ENCODE measurements at regions not wholly inside any gene's neighbourhood (a gene's known extent, or its start where the extent isn't known, plus 50 kb on each side); places are given as distances from the start of the nearest gene placed in this dataset.

DNA sequence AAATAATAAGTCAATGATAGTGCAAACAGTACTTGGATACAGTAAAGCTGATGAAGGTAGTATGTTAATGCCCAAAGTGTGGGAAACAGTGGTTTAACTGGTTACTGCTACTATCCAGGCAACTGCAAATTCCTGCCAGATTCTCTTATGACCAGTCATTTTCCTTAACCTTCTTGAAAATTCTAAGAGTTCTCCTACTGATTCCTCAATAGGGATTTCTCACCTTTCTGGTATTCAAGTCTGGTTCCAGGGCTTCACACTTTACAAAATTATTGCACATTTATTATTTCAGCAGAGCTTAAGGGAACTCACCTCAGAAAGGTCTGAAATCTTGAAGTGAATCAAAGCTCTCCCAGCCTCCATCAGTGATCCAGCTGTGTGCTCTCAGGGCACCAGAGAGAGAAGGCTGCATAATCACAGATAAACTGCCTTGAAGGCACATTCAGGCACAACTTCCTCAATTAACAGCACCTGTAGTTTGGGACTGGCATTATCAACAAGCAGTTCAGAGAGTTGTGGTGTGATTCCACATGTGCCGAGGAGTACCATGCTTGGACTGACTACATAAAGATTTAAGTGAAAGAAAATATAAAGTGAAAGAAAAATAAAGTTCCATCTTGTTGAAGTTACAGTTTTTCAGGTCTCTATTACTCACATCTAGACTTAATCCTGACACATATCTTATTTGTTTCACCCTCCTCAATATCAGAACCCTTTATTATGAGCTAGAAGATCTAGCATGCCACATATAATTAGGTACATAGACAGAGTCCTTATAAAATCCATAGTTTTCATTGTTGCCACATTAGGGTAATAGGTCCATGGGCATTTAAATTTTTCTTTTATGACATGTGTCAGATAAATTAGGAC is 59.5 kb upstream of the TIPARP start:
- TF ChIP-seq, protein P1, sequence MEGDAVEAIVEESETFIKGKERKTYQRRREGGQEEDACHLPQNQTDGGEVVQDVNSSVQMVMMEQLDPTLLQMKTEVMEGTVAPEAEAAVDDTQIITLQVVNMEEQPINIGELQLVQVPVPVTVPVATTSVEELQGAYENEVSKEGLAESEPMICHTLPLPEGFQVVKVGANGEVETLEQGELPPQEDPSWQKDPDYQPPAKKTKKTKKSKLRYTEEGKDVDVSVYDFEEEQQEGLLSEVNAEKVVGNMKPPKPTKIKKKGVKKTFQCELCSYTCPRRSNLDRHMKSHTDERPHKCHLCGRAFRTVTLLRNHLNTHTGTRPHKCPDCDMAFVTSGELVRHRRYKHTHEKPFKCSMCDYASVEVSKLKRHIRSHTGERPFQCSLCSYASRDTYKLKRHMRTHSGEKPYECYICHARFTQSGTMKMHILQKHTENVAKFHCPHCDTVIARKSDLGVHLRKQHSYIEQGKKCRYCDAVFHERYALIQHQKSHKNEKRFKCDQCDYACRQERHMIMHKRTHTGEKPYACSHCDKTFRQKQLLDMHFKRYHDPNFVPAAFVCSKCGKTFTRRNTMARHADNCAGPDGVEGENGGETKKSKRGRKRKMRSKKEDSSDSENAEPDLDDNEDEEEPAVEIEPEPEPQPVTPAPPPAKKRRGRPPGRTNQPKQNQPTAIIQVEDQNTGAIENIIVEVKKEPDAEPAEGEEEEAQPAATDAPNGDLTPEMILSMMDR (conservative IDR thresholded peaks at IDR 0.05; ENCODE audit: low read depth in 2 of 2), result no peak
- TF ChIP-seq EZH2phosphoT487 (IDR thresholded peaks at IDR 0.05; ENCODE audit: unreplicated experiment) (no peak), POLR2AphosphoS5 (IDR thresholded peaks at IDR 0.05; ENCODE audit: low read depth) (no peak), EZH2 (IDR thresholded peaks at IDR 0.05; ENCODE audit: low read depth, unreplicated experiment) (no peak), CREB1 (CRISPR knock-in tag; IDR thresholded peaks at IDR 0.05; ENCODE audit: low read depth) (no peak), STAT1 (IDR thresholded peaks at IDR 0.05; ENCODE audit: unreplicated experiment) (no peak), JUNB (IDR thresholded peaks at IDR 0.05; ENCODE audit: unreplicated experiment) (no peak), NANOG (IDR thresholded peaks at IDR 0.05; ENCODE audit: borderline replicate concordance) (no peak), ZNF114 (CRISPR knock-in tag; IDR thresholded peaks at IDR 0.05) (no peak), ZNF331 (CRISPR knock-in tag; IDR thresholded peaks at IDR 0.05; ENCODE audit: low read depth) (no peak)
- TF ChIP-seq, protein P2, sequence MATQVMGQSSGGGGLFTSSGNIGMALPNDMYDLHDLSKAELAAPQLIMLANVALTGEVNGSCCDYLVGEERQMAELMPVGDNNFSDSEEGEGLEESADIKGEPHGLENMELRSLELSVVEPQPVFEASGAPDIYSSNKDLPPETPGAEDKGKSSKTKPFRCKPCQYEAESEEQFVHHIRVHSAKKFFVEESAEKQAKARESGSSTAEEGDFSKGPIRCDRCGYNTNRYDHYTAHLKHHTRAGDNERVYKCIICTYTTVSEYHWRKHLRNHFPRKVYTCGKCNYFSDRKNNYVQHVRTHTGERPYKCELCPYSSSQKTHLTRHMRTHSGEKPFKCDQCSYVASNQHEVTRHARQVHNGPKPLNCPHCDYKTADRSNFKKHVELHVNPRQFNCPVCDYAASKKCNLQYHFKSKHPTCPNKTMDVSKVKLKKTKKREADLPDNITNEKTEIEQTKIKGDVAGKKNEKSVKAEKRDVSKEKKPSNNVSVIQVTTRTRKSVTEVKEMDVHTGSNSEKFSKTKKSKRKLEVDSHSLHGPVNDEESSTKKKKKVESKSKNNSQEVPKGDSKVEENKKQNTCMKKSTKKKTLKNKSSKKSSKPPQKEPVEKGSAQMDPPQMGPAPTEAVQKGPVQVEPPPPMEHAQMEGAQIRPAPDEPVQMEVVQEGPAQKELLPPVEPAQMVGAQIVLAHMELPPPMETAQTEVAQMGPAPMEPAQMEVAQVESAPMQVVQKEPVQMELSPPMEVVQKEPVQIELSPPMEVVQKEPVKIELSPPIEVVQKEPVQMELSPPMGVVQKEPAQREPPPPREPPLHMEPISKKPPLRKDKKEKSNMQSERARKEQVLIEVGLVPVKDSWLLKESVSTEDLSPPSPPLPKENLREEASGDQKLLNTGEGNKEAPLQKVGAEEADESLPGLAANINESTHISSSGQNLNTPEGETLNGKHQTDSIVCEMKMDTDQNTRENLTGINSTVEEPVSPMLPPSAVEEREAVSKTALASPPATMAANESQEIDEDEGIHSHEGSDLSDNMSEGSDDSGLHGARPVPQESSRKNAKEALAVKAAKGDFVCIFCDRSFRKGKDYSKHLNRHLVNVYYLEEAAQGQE (IDR thresholded peaks at IDR 0.05; ENCODE audit: unreplicated experiment), result no peak
- TF ChIP-seq, protein P3, sequence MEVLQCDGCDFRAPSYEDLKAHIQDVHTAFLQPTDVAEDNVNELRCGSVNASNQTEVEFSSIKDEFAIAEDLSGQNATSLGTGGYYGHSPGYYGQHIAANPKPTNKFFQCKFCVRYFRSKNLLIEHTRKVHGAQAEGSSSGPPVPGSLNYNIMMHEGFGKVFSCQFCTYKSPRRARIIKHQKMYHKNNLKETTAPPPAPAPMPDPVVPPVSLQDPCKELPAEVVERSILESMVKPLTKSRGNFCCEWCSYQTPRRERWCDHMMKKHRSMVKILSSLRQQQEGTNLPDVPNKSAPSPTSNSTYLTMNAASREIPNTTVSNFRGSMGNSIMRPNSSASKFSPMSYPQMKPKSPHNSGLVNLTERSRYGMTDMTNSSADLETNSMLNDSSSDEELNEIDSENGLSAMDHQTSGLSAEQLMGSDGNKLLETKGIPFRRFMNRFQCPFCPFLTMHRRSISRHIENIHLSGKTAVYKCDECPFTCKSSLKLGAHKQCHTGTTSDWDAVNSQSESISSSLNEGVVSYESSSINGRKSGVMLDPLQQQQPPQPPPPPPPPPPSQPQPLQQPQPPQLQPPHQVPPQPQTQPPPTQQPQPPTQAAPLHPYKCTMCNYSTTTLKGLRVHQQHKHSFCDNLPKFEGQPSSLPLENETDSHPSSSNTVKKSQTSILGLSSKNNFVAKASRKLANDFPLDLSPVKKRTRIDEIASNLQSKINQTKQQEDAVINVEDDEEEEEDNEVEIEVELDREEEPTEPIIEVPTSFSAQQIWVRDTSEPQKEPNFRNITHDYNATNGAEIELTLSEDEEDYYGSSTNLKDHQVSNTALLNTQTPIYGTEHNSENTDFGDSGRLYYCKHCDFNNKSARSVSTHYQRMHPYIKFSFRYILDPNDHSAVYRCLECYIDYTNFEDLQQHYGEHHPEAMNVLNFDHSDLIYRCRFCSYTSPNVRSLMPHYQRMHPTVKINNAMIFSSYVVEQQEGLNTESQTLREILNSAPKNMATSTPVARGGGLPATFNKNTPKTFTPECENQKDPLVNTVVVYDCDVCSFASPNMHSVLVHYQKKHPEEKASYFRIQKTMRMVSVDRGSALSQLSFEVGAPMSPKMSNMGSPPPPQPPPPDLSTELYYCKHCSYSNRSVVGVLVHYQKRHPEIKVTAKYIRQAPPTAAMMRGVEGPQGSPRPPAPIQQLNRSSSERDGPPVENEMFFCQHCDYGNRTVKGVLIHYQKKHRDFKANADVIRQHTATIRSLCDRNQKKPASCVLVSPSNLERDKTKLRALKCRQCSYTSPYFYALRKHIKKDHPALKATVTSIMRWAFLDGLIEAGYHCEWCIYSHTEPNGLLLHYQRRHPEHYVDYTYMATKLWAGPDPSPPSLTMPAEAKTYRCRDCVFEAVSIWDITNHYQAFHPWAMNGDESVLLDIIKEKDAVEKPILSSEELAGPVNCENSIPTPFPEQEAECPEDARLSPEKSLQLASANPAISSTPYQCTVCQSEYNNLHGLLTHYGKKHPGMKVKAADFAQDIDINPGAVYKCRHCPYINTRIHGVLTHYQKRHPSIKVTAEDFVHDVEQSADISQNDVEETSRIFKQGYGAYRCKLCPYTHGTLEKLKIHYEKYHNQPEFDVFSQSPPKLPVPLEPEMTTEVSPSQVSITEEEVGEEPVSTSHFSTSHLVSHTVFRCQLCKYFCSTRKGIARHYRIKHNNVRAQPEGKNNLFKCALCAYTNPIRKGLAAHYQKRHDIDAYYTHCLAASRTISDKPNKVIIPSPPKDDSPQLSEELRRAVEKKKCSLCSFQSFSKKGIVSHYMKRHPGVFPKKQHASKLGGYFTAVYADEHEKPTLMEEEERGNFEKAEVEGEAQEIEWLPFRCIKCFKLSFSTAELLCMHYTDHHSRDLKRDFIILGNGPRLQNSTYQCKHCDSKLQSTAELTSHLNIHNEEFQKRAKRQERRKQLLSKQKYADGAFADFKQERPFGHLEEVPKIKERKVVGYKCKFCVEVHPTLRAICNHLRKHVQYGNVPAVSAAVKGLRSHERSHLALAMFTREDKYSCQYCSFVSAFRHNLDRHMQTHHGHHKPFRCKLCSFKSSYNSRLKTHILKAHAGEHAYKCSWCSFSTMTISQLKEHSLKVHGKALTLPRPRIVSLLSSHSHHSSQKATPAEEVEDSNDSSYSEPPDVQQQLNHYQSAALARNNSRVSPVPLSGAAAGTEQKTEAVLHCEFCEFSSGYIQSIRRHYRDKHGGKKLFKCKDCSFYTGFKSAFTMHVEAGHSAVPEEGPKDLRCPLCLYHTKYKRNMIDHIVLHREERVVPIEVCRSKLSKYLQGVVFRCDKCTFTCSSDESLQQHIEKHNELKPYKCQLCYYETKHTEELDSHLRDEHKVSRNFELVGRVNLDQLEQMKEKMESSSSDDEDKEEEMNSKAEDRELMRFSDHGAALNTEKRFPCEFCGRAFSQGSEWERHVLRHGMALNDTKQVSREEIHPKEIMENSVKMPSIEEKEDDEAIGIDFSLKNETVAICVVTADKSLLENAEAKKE (CRISPR knock-in tag; IDR thresholded peaks at IDR 0.05), result no peak
- TF ChIP-seq, protein P4, sequence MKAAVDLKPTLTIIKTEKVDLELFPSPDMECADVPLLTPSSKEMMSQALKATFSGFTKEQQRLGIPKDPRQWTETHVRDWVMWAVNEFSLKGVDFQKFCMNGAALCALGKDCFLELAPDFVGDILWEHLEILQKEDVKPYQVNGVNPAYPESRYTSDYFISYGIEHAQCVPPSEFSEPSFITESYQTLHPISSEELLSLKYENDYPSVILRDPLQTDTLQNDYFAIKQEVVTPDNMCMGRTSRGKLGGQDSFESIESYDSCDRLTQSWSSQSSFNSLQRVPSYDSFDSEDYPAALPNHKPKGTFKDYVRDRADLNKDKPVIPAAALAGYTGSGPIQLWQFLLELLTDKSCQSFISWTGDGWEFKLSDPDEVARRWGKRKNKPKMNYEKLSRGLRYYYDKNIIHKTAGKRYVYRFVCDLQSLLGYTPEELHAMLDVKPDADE (IDR thresholded peaks at IDR 0.05), result no peak

Measured in GM23338 (cell line).